Lower lobe of right lung (tissue), 2 donors: ENCODE measurements at regions not wholly inside any gene's neighbourhood (a gene's known extent, or its start where the extent isn't known, plus 50 kb on each side); places are given as distances from the start of the nearest gene placed in this dataset.

Experiments
- ATAC-seq, 2 donors: fragments of 200-7000 bp; cut with Tn5 transposase; one replicate each; pipeline ENCODE4 v1.9.1; 2020 to 2022; ENCODE audit warnings: mild to moderate bottlenecking in 2 of 2, moderate library complexity in 2 of 2
- DNase-seq: peaks from one replicate; pipeline ENCODE4 v3.0.0-alpha.2; 2020
- H3K27ac ChIP-seq: fragments of 200-600 bp; one replicate; pipeline ENCODE4 v1.8.0; 2022
- H3K27me3 ChIP-seq: fragments of 200-600 bp; one replicate; pipeline ENCODE4 v1.8.0; 2022; ENCODE audit warnings: low read depth
- H3K36me3 ChIP-seq: fragments of 200-600 bp; one replicate; pipeline ENCODE4 v1.8.0; 2022; ENCODE audit warnings: mild to moderate bottlenecking
- H3K4me1 ChIP-seq: fragments of 200-600 bp; one replicate; pipeline ENCODE4 v1.8.0; 2022
- H3K4me3 ChIP-seq: fragments of 200-600 bp; one replicate; pipeline ENCODE4 v1.8.0; 2022; ENCODE audit warnings: mild to moderate bottlenecking
- H3K9me3 ChIP-seq: fragments of 200-600 bp; one replicate; pipeline ENCODE4 v1.8.0; 2022
- CTCF ChIP-seq: fragments of 200-600 bp; IDR thresholded peaks from one replicate; pipeline ENCODE4 v1.8.0; 2022; ENCODE audit warnings: antibody characterized with exemption, mild to moderate bottlenecking
- intact Hi-C: fragments of 100-400 bp; cut with DNase I; formaldehyde crosslinking; loops from one replicate; pipeline ENCODE4 v1.11.0; 2022
- donor health status: DM: no; HTN: yes; CAD: no; lungs with severe emphysema.

GRCh38 chr5:112612663-112613062 is 125.0 kb upstream of the APC start:
- TF ChIP-seq CTCF, result no peak
- no peaks in the 10 kb centered on the region for H3K4me1 ChIP-seq
- H3K27me3 ChIP-seq, result no peaks in the 10 kb centered on the region
- ATAC-seq, result peak; percentile 67 to 74
- H3K36me3 ChIP-seq, result no peaks in the 10 kb centered on the region
- no peak overlapping the region for H3K4me3 ChIP-seq
- no peak for DNase-seq
- no peaks in the 10 kb centered on the region for H3K9me3 ChIP-seq
- H3K27ac ChIP-seq, result no peak overlapping the region
- intact Hi-C loops, result no loop called here

- no peaks in the 10 kb centered on the region for H3K4me1 ChIP-seq
- no peaks in the 10 kb centered on the region for H3K27me3 ChIP-seq
- H3K4me3 ChIP-seq, result no peak overlapping the region
- TF ChIP-seq CTCF, result no peak
- ATAC-seq (peak; percentile 22 to 23), DNase-seq (no peak)
- no peak overlapping the region for H3K27ac ChIP-seq
- no peaks in the 10 kb centered on the region for H3K9me3 ChIP-seq
- intact Hi-C loops, result no loop called here
- no peaks in the 10 kb centered on the region for H3K36me3 ChIP-seq
These were observed 123.4 kb upstream of the APC start for GRCh38 chr5:112614285-112614684.

GRCh38 chr5:112614986-112615385 is 122.7 kb upstream of the APC start:
- no peaks in the 10 kb centered on the region for H3K27me3 ChIP-seq
- no peaks in the 10 kb centered on the region for H3K9me3 ChIP-seq
- intact Hi-C loops, result no loop called here
- H3K4me3 ChIP-seq, result no peak overlapping the region
- ATAC-seq, result no peak
- no peak overlapping the region for H3K27ac ChIP-seq
- no peaks in the 10 kb centered on the region for H3K4me1 ChIP-seq
- TF ChIP-seq CTCF, result no peak
- H3K36me3 ChIP-seq, result no peaks in the 10 kb centered on the region
- no peak for DNase-seq

GRCh38 chr5:112616812-112617547 is 120.7 kb upstream of the APC start:
- TF ChIP-seq CTCF, result no peak
- ATAC-seq (no peak), DNase-seq (no peak)
- intact Hi-C loops, result no loop called here
- H3K4me3 ChIP-seq, result no peak overlapping the region
- H3K4me1 ChIP-seq, result no peaks in the 10 kb centered on the region
- no peaks in the 10 kb centered on the region for H3K9me3 ChIP-seq
- no peaks in the 10 kb centered on the region for H3K27me3 ChIP-seq
- H3K36me3 ChIP-seq, result no peaks in the 10 kb centered on the region
- no peak overlapping the region for H3K27ac ChIP-seq

- no peak for DNase-seq
- no peak overlapping the region for H3K27ac ChIP-seq
- no peaks in the 10 kb centered on the region for H3K27me3 ChIP-seq
- H3K9me3 ChIP-seq, result no peaks in the 10 kb centered on the region
- no peak overlapping the region for H3K4me3 ChIP-seq
- no peaks in the 10 kb centered on the region for H3K36me3 ChIP-seq
- intact Hi-C loops, result no loop called here
- TF ChIP-seq CTCF, result no peak
- no peaks in the 10 kb centered on the region for H3K4me1 ChIP-seq
- ATAC-seq, result no peak
These were observed 112.4 kb upstream of the APC start for GRCh38 chr5:112625246-112625645.
